Ishikawa (cell line): ENCODE measurements at regions not wholly inside any gene's neighbourhood (a gene's known extent, or its start where the extent isn't known, plus 50 kb on each side); places are given as distances from the start of the nearest gene placed in this dataset.

ENCODE experiments used
- CREB1 ChIP-seq: IDR thresholded peaks from 2 replicates; pipeline ENCODE4 v1.6.1; 2012; ENCODE audit warnings: low read depth
- EGR1 ChIP-seq: IDR thresholded peaks from 2 replicates; pipeline ENCODE4 v1.6.1; 2012
- MAX ChIP-seq: IDR thresholded peaks from 2 replicates; pipeline ENCODE4 v1.6.1; 2012
- NFIC ChIP-seq: IDR thresholded peaks from 2 replicates; pipeline ENCODE4 v1.6.1; 2012
- TAF1 ChIP-seq: IDR thresholded peaks from 2 replicates; pipeline ENCODE4 v1.6.1; 2012; ENCODE audit warnings: low read depth, mild to moderate bottlenecking
- YY1 ChIP-seq: IDR thresholded peaks from 2 replicates; pipeline ENCODE4 v1.6.1; 2012; ENCODE audit warnings: low read depth
- TF ChIP-seq, protein P1 (sequence below): IDR thresholded peaks from 2 replicates; pipeline ENCODE4 v1.6.1; 2012; ENCODE audit warnings: low read depth, mild to moderate bottlenecking

- no peak for TF ChIP-seq CREB1
- TF ChIP-seq EGR1 = no peak
- TF ChIP-seq NFIC = no peak
- TF ChIP-seq, protein P1, sequence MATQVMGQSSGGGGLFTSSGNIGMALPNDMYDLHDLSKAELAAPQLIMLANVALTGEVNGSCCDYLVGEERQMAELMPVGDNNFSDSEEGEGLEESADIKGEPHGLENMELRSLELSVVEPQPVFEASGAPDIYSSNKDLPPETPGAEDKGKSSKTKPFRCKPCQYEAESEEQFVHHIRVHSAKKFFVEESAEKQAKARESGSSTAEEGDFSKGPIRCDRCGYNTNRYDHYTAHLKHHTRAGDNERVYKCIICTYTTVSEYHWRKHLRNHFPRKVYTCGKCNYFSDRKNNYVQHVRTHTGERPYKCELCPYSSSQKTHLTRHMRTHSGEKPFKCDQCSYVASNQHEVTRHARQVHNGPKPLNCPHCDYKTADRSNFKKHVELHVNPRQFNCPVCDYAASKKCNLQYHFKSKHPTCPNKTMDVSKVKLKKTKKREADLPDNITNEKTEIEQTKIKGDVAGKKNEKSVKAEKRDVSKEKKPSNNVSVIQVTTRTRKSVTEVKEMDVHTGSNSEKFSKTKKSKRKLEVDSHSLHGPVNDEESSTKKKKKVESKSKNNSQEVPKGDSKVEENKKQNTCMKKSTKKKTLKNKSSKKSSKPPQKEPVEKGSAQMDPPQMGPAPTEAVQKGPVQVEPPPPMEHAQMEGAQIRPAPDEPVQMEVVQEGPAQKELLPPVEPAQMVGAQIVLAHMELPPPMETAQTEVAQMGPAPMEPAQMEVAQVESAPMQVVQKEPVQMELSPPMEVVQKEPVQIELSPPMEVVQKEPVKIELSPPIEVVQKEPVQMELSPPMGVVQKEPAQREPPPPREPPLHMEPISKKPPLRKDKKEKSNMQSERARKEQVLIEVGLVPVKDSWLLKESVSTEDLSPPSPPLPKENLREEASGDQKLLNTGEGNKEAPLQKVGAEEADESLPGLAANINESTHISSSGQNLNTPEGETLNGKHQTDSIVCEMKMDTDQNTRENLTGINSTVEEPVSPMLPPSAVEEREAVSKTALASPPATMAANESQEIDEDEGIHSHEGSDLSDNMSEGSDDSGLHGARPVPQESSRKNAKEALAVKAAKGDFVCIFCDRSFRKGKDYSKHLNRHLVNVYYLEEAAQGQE = no peak
- TF ChIP-seq MAX = no peak
- no peak for TF ChIP-seq TAF1
- TF ChIP-seq YY1 = no peak
Measured at GRCh38 chr4:178003098-178003657, 560.9 kb upstream of the AGA start.
